H1 (cell line): ENCODE measurements at regions not wholly inside any gene's neighbourhood (a gene's known extent, or its start where the extent isn't known, plus 50 kb on each side); places are given as distances from the start of the nearest gene placed in this dataset.

Experiments
- POLR2A ChIP-seq, 2 experiments: IDR thresholded peaks; 1 replicate in 1 of 2; 2 replicates in 1 of 2; pipeline ENCODE4 v1.6.1; 2011; ENCODE audit warnings: low read depth in 2 of 2, low read length in 2 of 2, mild to moderate bottlenecking in 2 of 2; ENCODE audit errors: control extremely low read depth in 1 of 2
- POLR2AphosphoS5 ChIP-seq: IDR thresholded peaks from 2 replicates; pipeline ENCODE4 v1.6.1; 2011; ENCODE audit warnings: low read depth, low read length
- SIRT6 ChIP-seq: IDR thresholded peaks from one replicate; pipeline ENCODE4 v1.7.1; 2012; ENCODE audit warnings: low read length, inconsistent platforms
- TBP ChIP-seq: IDR thresholded peaks from 2 replicates; pipeline ENCODE4 v1.6.1; 2011; ENCODE audit warnings: low read depth, low read length, improper control_type of control experiment
- TF ChIP-seq, protein P1 (sequence below), 3 experiments: IDR thresholded peaks; 1 replicate in 2 of 3; 2 replicates in 1 of 3; pipeline versions ENCODE4 v1.5.1 to v1.6.1; 2011; ENCODE audit warnings: low read length in 3 of 3, mild to moderate bottlenecking in 3 of 3, inconsistent platforms in 2 of 3, low read depth in 1 of 3, moderate library complexity in 1 of 3; ENCODE audit not compliant: insufficient read depth in 1 of 3; ENCODE audit errors: control extremely low read depth in 1 of 3

DNA sequence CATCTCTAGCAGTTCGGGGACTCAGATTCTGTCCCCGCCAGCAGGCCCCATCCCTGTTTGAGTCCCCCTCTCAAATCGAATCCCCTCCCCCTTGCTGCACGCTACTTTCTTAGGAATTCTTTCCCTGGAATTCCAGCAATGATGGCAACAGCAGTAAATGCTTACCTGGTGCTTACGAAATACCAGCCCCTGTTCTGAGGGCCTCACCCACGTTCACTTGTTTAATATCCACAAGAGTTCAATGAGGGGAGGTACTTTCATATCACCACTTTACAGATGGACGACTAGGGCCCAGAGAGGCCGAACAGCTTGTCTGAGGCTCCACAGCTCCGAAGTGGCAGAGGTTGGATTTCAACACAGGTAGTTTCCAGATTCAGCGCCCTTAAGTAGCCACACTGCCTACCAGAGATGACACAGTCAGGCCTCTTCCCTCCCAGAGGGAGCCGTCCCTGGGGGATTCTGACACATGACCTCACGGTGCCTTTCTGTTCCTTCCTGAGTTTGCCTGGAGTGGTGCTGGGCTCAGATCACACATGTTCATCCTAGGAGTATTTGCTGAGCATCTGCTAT is 120.7 kb upstream of the GSE1 start:
- TF ChIP-seq SIRT6, result no peak
- TF ChIP-seq POLR2AphosphoS5, result no peak
- TF ChIP-seq POLR2A (IDR thresholded peaks at IDR 0.05; ENCODE audit: control extremely low read depth in 1 of 2, low read depth in 2 of 2, low read length in 2 of 2), result no peak
- TF ChIP-seq, protein P1, sequence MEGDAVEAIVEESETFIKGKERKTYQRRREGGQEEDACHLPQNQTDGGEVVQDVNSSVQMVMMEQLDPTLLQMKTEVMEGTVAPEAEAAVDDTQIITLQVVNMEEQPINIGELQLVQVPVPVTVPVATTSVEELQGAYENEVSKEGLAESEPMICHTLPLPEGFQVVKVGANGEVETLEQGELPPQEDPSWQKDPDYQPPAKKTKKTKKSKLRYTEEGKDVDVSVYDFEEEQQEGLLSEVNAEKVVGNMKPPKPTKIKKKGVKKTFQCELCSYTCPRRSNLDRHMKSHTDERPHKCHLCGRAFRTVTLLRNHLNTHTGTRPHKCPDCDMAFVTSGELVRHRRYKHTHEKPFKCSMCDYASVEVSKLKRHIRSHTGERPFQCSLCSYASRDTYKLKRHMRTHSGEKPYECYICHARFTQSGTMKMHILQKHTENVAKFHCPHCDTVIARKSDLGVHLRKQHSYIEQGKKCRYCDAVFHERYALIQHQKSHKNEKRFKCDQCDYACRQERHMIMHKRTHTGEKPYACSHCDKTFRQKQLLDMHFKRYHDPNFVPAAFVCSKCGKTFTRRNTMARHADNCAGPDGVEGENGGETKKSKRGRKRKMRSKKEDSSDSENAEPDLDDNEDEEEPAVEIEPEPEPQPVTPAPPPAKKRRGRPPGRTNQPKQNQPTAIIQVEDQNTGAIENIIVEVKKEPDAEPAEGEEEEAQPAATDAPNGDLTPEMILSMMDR (IDR thresholded peaks at IDR 0.05; ENCODE audit: control extremely low read depth in 1 of 3, insufficient read depth in 1 of 3, low read depth in 1 of 3, low read length in 3 of 3), result no peak
- TF ChIP-seq TBP, result no peak
